HEK293 (cell line): ENCODE measurements at regions not wholly inside any gene's neighbourhood (a gene's known extent, or its start where the extent isn't known, plus 50 kb on each side); places are given as distances from the start of the nearest gene placed in this dataset.

Experiments used
- CTCF ChIA-PET: fragments of 350-600 bp; formaldehyde crosslinking; extraction: SDS; loops from one replicate; lab custom pipeline; 2021; ENCODE audit warnings: antibody characterized with exemption; lab: Yijun Ruan, JAX
- POLR2A ChIA-PET: fragments of 300-600 bp; formaldehyde crosslinking; extraction: SDS; loops from one replicate; lab custom pipeline; 2020; ENCODE audit warnings: antibody characterized with exemption, inconsistent platforms; lab: Yijun Ruan, JAX
- H3K27ac ChIP-seq: fragments of 200-500 bp; sonication (Bioruptor generic); 2 replicates; pipeline ENCODE4 v1.5.1; 2014; ENCODE audit warnings: low read depth, low read length, control low read depth, inconsistent platforms; ENCODE audit errors: extremely low read depth
- H3K36me3 ChIP-seq, 2 experiments: fragments of 200-500 bp in 1 of 2; sonication (Bioruptor generic) in 1 of 2; 1 replicate in 1 of 2; 2 replicates in 1 of 2; pipeline ENCODE4 v1.5.1; 2014 to 2017; ENCODE audit warnings: inconsistent platforms in 2 of 2, low read length in 2 of 2; ENCODE audit not compliant: control insufficient read depth in 2 of 2, insufficient read depth in 1 of 2
- H3K4me1 ChIP-seq: fragments of 200-500 bp; sonication (Bioruptor generic); 2 replicates; pipeline ENCODE4 v1.5.1; 2014; ENCODE audit warnings: mild to moderate bottlenecking, low read length, inconsistent platforms; ENCODE audit not compliant: control insufficient read depth, insufficient read depth
- H3K4me3 ChIP-seq: 2 replicates; pipeline ENCODE4 v1.5.1; 2011; ENCODE audit warnings: low read depth, mild to moderate bottlenecking, control low read depth, low read length, moderate library complexity
- H3K9me3 ChIP-seq: fragments of 200-500 bp; sonication (Bioruptor generic); 2 replicates; pipeline ENCODE4 v1.5.1; 2014; ENCODE audit warnings: low read depth, low read length, inconsistent platforms; ENCODE audit not compliant: control insufficient read depth, insufficient read depth
- GLIS1 ChIP-seq: fragments of 450-650 bp; formaldehyde crosslinking; IDR thresholded peaks from 2 replicates; pipeline ENCODE4 v1.5.1; 2016; ENCODE audit warnings: missing biosample characterization, missing genetic modification characterization
- HOXA7 ChIP-seq: sonication (generic); formaldehyde crosslinking; IDR thresholded peaks from 2 replicates; pipeline ENCODE4 v1.8.1; 2022; ENCODE audit warnings: missing genetic modification reagents, borderline replicate concordance
- OVOL3 ChIP-seq: fragments of 450-650 bp; formaldehyde crosslinking; IDR thresholded peaks from 2 replicates; pipeline ENCODE4 v1.5.1; 2016; ENCODE audit warnings: missing biosample characterization, missing genetic modification characterization
- SCRT2 ChIP-seq: fragments of 450-650 bp; formaldehyde crosslinking; IDR thresholded peaks from 2 replicates; pipeline ENCODE4 v1.5.1; 2016; ENCODE audit warnings: missing biosample characterization, missing genetic modification characterization
- SETDB1 ChIP-seq: IDR thresholded peaks from one replicate; pipeline ENCODE4 v1.6.1; 2017; ENCODE audit warnings: mild to moderate bottlenecking, low read length, moderate library complexity, mixed read lengths; ENCODE audit not compliant: insufficient read length
- TSHZ1 ChIP-seq: fragments of 450-650 bp; formaldehyde crosslinking; IDR thresholded peaks from 2 replicates; pipeline ENCODE4 v1.5.1; 2016; ENCODE audit warnings: missing biosample characterization, missing genetic modification characterization, borderline replicate concordance
- WT1 ChIP-seq: fragments of 450-650 bp; formaldehyde crosslinking; IDR thresholded peaks from 2 replicates; pipeline ENCODE4 v1.5.1; 2016; ENCODE audit warnings: missing biosample characterization, missing genetic modification characterization
- ZBTB48 ChIP-seq: fragments of 450-650 bp; formaldehyde crosslinking; IDR thresholded peaks from 2 replicates; pipeline ENCODE4 v1.5.1; 2016; ENCODE audit warnings: missing biosample characterization, missing genetic modification characterization
- ZFP3 ChIP-seq: fragments of 450-650 bp; formaldehyde crosslinking; IDR thresholded peaks from 2 replicates; pipeline ENCODE4 v1.5.1; 2016; ENCODE audit warnings: low read depth, missing biosample characterization, missing genetic modification characterization
- ZIC2 ChIP-seq: fragments of 450-650 bp; formaldehyde crosslinking; IDR thresholded peaks from 2 replicates; pipeline ENCODE4 v1.5.1; 2016; ENCODE audit warnings: missing biosample characterization, missing genetic modification characterization
- ZNF132 ChIP-seq: fragments of 450-650 bp; formaldehyde crosslinking; IDR thresholded peaks from 2 replicates; pipeline ENCODE4 v1.5.1; 2017; ENCODE audit warnings: missing biosample characterization, missing genetic modification characterization, borderline replicate concordance
- ZNF157 ChIP-seq: fragments of 450-650 bp; formaldehyde crosslinking; IDR thresholded peaks from 2 replicates; pipeline ENCODE4 v1.5.1; 2016; ENCODE audit warnings: missing biosample characterization, missing genetic modification characterization
- ZNF394 ChIP-seq: fragments of 450-650 bp; formaldehyde crosslinking; IDR thresholded peaks from 2 replicates; pipeline ENCODE4 v1.5.1; 2016; ENCODE audit warnings: missing biosample characterization, missing genetic modification characterization, mild to moderate bottlenecking, moderate library complexity, borderline replicate concordance
- ZNF623 ChIP-seq: fragments of 450-650 bp; formaldehyde crosslinking; IDR thresholded peaks from 2 replicates; pipeline ENCODE4 v1.5.1; 2016; ENCODE audit warnings: missing biosample characterization, missing genetic modification characterization
- ZNF660 ChIP-seq: fragments of 450-650 bp; IDR thresholded peaks from 2 replicates; pipeline ENCODE4 v1.5.1; 2018; ENCODE audit warnings: missing biosample characterization, mild to moderate bottlenecking, missing genetic modification characterization
- ZNF701 ChIP-seq: fragments of 450-650 bp; formaldehyde crosslinking; IDR thresholded peaks from 2 replicates; pipeline ENCODE4 v1.5.1; 2016; ENCODE audit warnings: missing biosample characterization, missing genetic modification characterization
- ZNF776 ChIP-seq: fragments of 450-650 bp; formaldehyde crosslinking; IDR thresholded peaks from 2 replicates; pipeline ENCODE4 v1.5.0; 2017; ENCODE audit warnings: missing biosample characterization, missing genetic modification characterization, borderline replicate concordance
- ZNF785 ChIP-seq: fragments of 450-650 bp; formaldehyde crosslinking; IDR thresholded peaks from 2 replicates; pipeline ENCODE4 v1.5.1; 2016; ENCODE audit warnings: missing biosample characterization, missing genetic modification characterization
- ZSCAN18 ChIP-seq: fragments of 450-650 bp; formaldehyde crosslinking; IDR thresholded peaks from 2 replicates; pipeline ENCODE4 v1.5.1; 2016; ENCODE audit warnings: missing biosample characterization, missing genetic modification characterization
- ZSCAN23 ChIP-seq: fragments of 450-650 bp; formaldehyde crosslinking; IDR thresholded peaks from 2 replicates; pipeline ENCODE4 v1.5.1; 2016; ENCODE audit warnings: missing biosample characterization, missing genetic modification characterization
- TF ChIP-seq, protein P1 (sequence below): fragments of 450-650 bp; formaldehyde crosslinking; IDR thresholded peaks from 2 replicates; pipeline ENCODE4 v1.5.1; 2016; ENCODE audit warnings: missing biosample characterization, missing genetic modification characterization
- TF ChIP-seq, protein P2 (sequence below): fragments of 450-650 bp; formaldehyde crosslinking; IDR thresholded peaks from 2 replicates; pipeline ENCODE4 v1.5.1; 2017; ENCODE audit warnings: missing biosample characterization, missing genetic modification characterization
- TF ChIP-seq, protein P3 (sequence below): fragments of 450-650 bp; formaldehyde crosslinking; IDR thresholded peaks from 2 replicates; pipeline ENCODE4; 2016; ENCODE audit warnings: missing biosample characterization, missing genetic modification characterization
- TF ChIP-seq, protein P4 (sequence below): sonication (generic); formaldehyde crosslinking; IDR thresholded peaks from 2 replicates; pipeline ENCODE4 v1.8.1; 2022; ENCODE audit warnings: mild to moderate bottlenecking, moderate library complexity, missing genetic modification reagents

GRCh38 chr1:214777364-214777763 lies 174.4 kb downstream of the CENPF start (continued):
- TF ChIP-seq ZNF394 = peak; percentile 73; the same call in 1 of the 2 replicates
- TF ChIP-seq, all 188 proteins: peak for 16

DNA sequence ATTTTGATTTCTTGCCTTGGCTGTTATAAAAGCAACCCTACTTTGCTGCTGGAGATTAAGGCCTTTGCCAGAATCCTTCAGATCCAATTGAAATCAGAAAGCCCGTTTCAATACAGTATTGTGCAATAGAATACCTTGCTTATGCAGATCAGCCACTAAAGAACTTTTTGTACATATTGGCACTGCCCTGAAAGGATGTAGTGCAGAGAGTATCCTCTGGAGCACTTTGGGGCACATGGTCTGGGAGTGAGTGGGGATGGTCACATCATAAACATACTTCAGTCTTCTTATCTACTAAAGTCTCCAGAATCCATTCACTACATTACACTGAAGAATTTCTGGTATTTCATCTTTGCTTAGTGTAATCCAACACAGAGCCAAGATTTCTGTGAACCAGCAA lies 189.0 kb downstream of the CENPF start:
- POLR2A ChIA-PET = no interaction called here
- TF ChIP-seq ZNF394 (no peak), ZNF660 (no peak), HOXA7 (no peak), ZBTB48 (tag by site-specific recombination) (no peak), OVOL3 (tag by site-specific recombination) (no peak), ZNF623 (tag by site-specific recombination) (no peak), TSHZ1 (tag by site-specific recombination) (no peak), WT1 (tag by site-specific recombination) (no peak), ZNF157 (tag by site-specific recombination) (no peak), ZSCAN23 (tag by site-specific recombination) (no peak), ZNF785 (tag by site-specific recombination) (no peak), ZNF776 (no peak), ZFP3 (tag by site-specific recombination) (no peak)
- TF ChIP-seq, protein P1, sequence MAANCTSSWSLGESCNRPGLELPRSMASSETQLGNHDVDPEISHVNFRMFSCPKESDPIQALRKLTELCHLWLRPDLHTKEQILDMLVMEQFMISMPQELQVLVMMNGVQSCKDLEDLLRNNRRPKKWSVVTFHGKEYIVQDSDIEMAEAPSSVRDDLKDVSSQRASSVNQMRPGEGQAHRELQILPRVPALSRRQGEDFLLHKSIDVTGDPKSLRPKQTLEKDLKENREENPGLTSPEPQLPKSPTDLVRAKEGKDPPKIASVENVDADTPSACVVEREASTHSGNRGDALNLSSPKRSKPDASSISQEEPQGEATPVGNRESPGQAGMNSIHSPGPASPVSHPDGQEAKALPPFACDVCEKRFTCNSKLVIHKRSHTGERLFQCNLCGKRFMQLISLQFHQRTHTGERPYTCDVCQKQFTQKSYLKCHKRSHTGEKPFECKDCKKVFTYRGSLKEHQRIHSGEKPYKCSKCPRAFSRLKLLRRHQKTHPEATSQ (tag by site-specific recombination) = no peak
- TF ChIP-seq, protein P2, sequence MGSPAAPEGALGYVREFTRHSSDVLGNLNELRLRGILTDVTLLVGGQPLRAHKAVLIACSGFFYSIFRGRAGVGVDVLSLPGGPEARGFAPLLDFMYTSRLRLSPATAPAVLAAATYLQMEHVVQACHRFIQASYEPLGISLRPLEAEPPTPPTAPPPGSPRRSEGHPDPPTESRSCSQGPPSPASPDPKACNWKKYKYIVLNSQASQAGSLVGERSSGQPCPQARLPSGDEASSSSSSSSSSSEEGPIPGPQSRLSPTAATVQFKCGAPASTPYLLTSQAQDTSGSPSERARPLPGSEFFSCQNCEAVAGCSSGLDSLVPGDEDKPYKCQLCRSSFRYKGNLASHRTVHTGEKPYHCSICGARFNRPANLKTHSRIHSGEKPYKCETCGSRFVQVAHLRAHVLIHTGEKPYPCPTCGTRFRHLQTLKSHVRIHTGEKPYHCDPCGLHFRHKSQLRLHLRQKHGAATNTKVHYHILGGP = no peak
- TF ChIP-seq, all 188 proteins: peak for 0
- H3K4me3 ChIP-seq = no peak overlapping the region
- H3K9me3 ChIP-seq = no peaks in the 10 kb centered on the region
- no peaks in the 10 kb centered on the region for H3K36me3 ChIP-seq
- CTCF ChIA-PET = no interaction called here
- H3K27ac ChIP-seq = no peak overlapping the region
- H3K4me1 ChIP-seq = no peaks in the 10 kb centered on the region

DNA sequence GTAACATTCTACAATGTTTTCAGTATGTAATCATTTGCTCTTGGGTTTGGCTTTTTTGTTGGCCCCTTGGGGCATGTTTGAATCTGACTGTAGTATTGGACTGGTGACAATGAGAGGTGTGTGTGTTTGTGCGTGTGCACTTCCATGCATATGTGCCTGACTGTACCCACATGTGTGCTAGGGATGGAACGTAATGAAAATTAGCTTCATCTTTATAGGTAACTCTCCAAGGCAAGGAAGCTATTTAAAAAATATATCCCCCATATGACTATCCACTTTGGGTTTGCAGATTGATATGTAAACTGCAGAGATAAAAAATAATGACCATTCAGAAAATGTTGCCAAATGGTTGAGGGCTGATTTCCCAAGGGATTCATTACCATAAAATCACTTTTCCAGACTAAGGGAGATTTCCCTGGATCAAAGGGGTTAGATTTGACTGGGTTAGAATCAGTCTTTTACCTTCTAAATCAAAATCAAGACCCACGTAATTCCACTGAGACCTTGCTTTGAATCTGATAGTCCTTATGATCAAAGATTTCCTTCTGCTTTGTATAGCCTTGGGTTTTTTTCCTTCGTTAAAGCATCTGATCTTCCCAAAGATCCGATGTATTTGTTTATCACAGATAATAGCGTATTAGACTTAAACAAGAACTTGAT lies 189.7 kb downstream of the CENPF start:
- no peaks in the 10 kb centered on the region for H3K9me3 ChIP-seq
- ChIA-PET POLR2A (no interaction called here), CTCF (interaction anchor here (0.9 kb wide), 1 partner anchor 59 kb away, joined by 3 read pairs; no protein-coding TSS in a partner anchor)
- no peak overlapping the region for H3K4me3 ChIP-seq
- H3K36me3 ChIP-seq = no peaks in the 10 kb centered on the region
- H3K4me1 ChIP-seq = no peaks in the 10 kb centered on the region
- H3K27ac ChIP-seq = no peak overlapping the region
- TF ChIP-seq ZNF701 (tag by site-specific recombination) (no peak), SETDB1 (no peak), ZSCAN18 (no peak), SCRT2 (no peak), ZIC2 (tag by site-specific recombination) (no peak), GLIS1 (tag by site-specific recombination) (no peak), ZNF132 (tag by site-specific recombination) (no peak)
- TF ChIP-seq, protein P3, sequence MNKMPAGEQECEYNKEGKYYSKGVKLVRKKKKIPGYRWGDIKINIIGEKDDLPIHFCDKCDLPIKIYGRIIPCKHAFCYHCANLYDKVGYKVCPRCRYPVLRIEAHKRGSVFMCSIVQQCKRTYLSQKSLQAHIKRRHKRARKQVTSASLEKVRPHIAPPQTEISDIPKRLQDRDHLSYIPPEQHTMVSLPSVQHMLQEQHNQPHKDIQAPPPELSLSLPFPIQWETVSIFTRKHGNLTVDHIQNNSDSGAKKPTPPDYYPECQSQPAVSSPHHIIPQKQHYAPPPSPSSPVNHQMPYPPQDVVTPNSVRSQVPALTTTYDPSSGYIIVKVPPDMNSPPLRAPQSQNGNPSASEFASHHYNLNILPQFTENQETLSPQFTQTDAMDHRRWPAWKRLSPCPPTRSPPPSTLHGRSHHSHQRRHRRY (tag by site-specific recombination) = no peak
- TF ChIP-seq, protein P4, sequence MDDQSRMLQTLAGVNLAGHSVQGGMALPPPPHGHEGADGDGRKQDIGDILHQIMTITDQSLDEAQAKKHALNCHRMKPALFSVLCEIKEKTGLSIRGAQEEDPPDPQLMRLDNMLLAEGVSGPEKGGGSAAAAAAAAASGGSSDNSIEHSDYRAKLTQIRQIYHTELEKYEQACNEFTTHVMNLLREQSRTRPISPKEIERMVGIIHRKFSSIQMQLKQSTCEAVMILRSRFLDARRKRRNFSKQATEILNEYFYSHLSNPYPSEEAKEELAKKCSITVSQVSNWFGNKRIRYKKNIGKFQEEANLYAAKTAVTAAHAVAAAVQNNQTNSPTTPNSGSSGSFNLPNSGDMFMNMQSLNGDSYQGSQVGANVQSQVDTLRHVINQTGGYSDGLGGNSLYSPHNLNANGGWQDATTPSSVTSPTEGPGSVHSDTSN (CRISPR knock-in tag) = no peak
